PC-9 (cell line): ENCODE measurements at regions not wholly inside any gene's neighbourhood (a gene's known extent, or its start where the extent isn't known, plus 50 kb on each side); places are given as distances from the start of the nearest gene placed in this dataset.

Experiments
- CTCF ChIP-seq: fragments of 200-600 bp; sonication (generic); conservative IDR thresholded peaks from 2 replicates; pipeline ENCODE4 v1.6.1; 2017; ENCODE audit warnings: mixed run types, antibody characterized with exemption, mild to moderate bottlenecking, moderate library complexity
- EZH2 ChIP-seq: fragments of 200-600 bp; sonication (generic); IDR thresholded peaks from 2 replicates; pipeline ENCODE4 v1.8.0; 2017; ENCODE audit warnings: antibody characterized with exemption, low read depth

GRCh38 chr20:52094693-52095092, 96.9 kb downstream of the ZFP64 start:
- no peak for TF ChIP-seq CTCF
- TF ChIP-seq EZH2, result no peak
